IMR-90 (cell line): ENCODE measurements at regions not wholly inside any gene's neighbourhood (a gene's known extent, or its start where the extent isn't known, plus 50 kb on each side); places are given as distances from the start of the nearest gene placed in this dataset.

Experiments used
- BHLHE40 ChIP-seq: fragments of 150-350 bp; IDR thresholded peaks from 2 replicates; pipeline ENCODE4 v1.6.1; 2016; ENCODE audit warnings: mild to moderate bottlenecking, low read depth, low read length
- MXI1 ChIP-seq: IDR thresholded peaks from 2 replicates; pipeline ENCODE4 v1.6.1; 2012; ENCODE audit warnings: low read depth, mild to moderate bottlenecking, low read length, moderate library complexity, borderline replicate concordance
- POLR2A ChIP-seq: IDR thresholded peaks from 2 replicates; pipeline ENCODE4 v1.6.1; 2012; ENCODE audit warnings: mild to moderate bottlenecking, low read depth, low read length
- RAD21 ChIP-seq: IDR thresholded peaks from 2 replicates; pipeline ENCODE4 v1.6.1; 2012; ENCODE audit warnings: low read length, improper control_type of control experiment
- TF ChIP-seq, protein P1 (sequence below): conservative IDR thresholded peaks from 2 replicates; pipeline ENCODE4 v1.5.1; 2012; ENCODE audit warnings: mild to moderate bottlenecking, low read depth, low read length, improper control_type of control experiment

DNA sequence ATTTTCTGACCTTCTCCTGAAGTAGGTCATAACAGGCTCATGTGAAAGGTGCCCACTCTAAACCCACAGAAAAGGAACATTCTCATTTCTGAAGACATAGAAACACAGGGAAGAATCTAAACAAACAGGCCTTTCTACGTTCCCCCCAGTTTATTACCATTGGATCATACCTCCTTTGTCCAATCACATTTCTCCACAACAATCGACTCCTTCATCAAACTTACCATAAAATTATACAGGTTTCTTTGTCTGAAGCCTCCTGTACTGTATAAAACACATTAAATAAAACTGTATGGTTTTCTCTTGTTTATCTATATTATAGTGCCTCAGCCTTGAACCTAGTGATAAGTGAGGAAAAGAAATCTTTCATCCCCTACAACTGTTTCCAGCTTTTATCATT is 340.7 kb downstream of the ENC1 start:
- TF ChIP-seq, protein P1, sequence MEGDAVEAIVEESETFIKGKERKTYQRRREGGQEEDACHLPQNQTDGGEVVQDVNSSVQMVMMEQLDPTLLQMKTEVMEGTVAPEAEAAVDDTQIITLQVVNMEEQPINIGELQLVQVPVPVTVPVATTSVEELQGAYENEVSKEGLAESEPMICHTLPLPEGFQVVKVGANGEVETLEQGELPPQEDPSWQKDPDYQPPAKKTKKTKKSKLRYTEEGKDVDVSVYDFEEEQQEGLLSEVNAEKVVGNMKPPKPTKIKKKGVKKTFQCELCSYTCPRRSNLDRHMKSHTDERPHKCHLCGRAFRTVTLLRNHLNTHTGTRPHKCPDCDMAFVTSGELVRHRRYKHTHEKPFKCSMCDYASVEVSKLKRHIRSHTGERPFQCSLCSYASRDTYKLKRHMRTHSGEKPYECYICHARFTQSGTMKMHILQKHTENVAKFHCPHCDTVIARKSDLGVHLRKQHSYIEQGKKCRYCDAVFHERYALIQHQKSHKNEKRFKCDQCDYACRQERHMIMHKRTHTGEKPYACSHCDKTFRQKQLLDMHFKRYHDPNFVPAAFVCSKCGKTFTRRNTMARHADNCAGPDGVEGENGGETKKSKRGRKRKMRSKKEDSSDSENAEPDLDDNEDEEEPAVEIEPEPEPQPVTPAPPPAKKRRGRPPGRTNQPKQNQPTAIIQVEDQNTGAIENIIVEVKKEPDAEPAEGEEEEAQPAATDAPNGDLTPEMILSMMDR = no peak
- TF ChIP-seq POLR2A = no peak
- TF ChIP-seq RAD21 = no peak
- TF ChIP-seq BHLHE40 = no peak
- no peak for TF ChIP-seq MXI1
